Common myeloid progenitor, CD34-positive (primary cell): ENCODE measurements at regions not wholly inside any gene's neighbourhood (a gene's known extent, or its start where the extent isn't known, plus 50 kb on each side); places are given as distances from the start of the nearest gene placed in this dataset.

Experiments
- CTCF ChIA-PET: fragments of 350-600 bp; sonication (Branson Sonifier 250); formaldehyde crosslinking; loops from one replicate; lab custom pipeline; 2021; ENCODE audit warnings: antibody characterized with exemption; lab: Charles Lee
- POLR2A ChIA-PET: fragments of 350-600 bp; sonication (Branson Sonifier 250); formaldehyde crosslinking; loops from one replicate; lab custom pipeline; 2021; ENCODE audit warnings: antibody characterized with exemption; lab: Charles Lee
- DNase-seq, 3 donors: peaks; one replicate each; pipeline versions ENCODE4 v3.0.0 to v3.0.0-alpha.2; 2013
- H3K27ac ChIP-seq, 2 experiments: 1 replicate in 1 of 2; 2 replicates in 1 of 2; pipeline ENCODE4 v1.7.0; 2013; ENCODE audit warnings: inconsistent platforms in 2 of 2, low read length in 2 of 2, mild to moderate bottlenecking in 2 of 2, low read depth in 1 of 2, moderate library complexity in 1 of 2; ENCODE audit not compliant: severe bottlenecking in 2 of 2, insufficient read depth in 1 of 2, poor library complexity in 1 of 2
- H3K27me3 ChIP-seq, 5 experiments: replicated peaks in 2 of 5; 1 replicate in 3 of 5; 2 replicates in 2 of 5; pipeline versions ENCODE4 v1.6.1 to v1.7.0; 2013; ENCODE audit warnings: low read length in 4 of 5, mild to moderate bottlenecking in 2 of 5, moderate library complexity in 2 of 5, inconsistent platforms in 1 of 5; ENCODE audit not compliant: insufficient read depth in 5 of 5, control insufficient read depth in 4 of 5
- H3K36me3 ChIP-seq, 4 experiments: 1 replicate in 2 of 4; 2 replicates in 2 of 4; pipeline versions ENCODE4 v1.6.1 to v1.7.0; 2013; ENCODE audit warnings: low read length in 3 of 4, control low read depth in 1 of 4, mild to moderate bottlenecking in 1 of 4; ENCODE audit not compliant: control insufficient read depth in 4 of 4, insufficient read depth in 4 of 4
- H3K4me1 ChIP-seq, 4 experiments: 1 replicate in 3 of 4; 2 replicates in 1 of 4; pipeline versions ENCODE4 v1.6.1 to v1.7.1; 2013; ENCODE audit warnings: low read length in 3 of 4, mild to moderate bottlenecking in 3 of 4, control low read depth in 1 of 4, inconsistent platforms in 1 of 4, moderate library complexity in 1 of 4; ENCODE audit not compliant: control insufficient read depth in 4 of 4, insufficient read depth in 4 of 4; ENCODE audit errors: control extremely low read depth in 1 of 4
- H3K4me3 ChIP-seq, 7 experiments: 1 replicate in 4 of 7; 2 replicates in 3 of 7; pipeline versions ENCODE4 v1.5.1 to v1.7.0; 2013; ENCODE audit warnings: mild to moderate bottlenecking in 7 of 7, low read length in 6 of 7, moderate library complexity in 6 of 7, inconsistent platforms in 2 of 7, low read depth in 2 of 7, control low read depth in 1 of 7; ENCODE audit not compliant: insufficient read depth in 4 of 7, control insufficient read depth in 1 of 7; ENCODE audit errors: extremely low read depth in 1 of 7
- H3K9me3 ChIP-seq, 5 experiments: 1 replicate in 4 of 5; 2 replicates in 1 of 5; pipeline versions ENCODE4 v1.6.1 to v1.7.1; 2013; ENCODE audit warnings: low read length in 4 of 5, mild to moderate bottlenecking in 2 of 5, inconsistent platforms in 1 of 5, low read depth in 1 of 5, moderate library complexity in 1 of 5; ENCODE audit not compliant: control insufficient read depth in 4 of 5, insufficient read depth in 2 of 5; ENCODE audit errors: control extremely low read depth in 1 of 5
- WGBS: methylation state at CpG from one replicate; pipeline ENCODE4 v1.1.5; 2013; ENCODE audit not compliant: insufficient coverage; 5-methylcytosine and 5-hydroxymethylcytosine counted together

DNA sequence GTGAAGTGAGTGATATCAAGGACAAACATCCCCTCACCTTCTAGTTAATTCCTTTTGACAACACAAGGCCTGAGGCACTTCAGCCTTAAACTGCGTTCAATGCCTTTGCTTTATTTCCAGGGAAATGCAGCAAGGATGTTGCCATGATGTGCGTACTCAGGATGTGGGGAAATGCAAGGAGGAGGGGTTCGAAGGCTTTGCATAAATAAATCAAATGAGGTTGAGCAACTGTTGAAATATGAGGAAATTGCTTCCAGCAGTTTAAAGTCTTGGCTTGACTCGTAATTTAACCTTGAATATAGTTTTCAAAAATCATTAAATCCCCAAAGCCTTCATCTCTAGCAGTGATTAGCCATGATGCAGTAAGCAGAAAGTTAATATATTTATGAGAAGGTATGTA lies 81.8 kb upstream of the CCL2 start:
- H3K27me3 ChIP-seq, result no peaks in the 10 kb centered on the region
- POLR2A ChIA-PET, result no interaction called here
- no peaks in the 10 kb centered on the region for H3K36me3 ChIP-seq
- 0% methylated on average over 3 of the region's 4 CpGs for WGBS
- peak in 2 of 3 donors; percentile 54 to 59 for DNase-seq
- H3K4me1 ChIP-seq, result peaks cover 0 to 36% (median 23%) of the 10 kb centered on the region in 4 experiments
- H3K27ac ChIP-seq, result no peak overlapping the region
- CTCF ChIA-PET, result interaction anchor here (1.5 to 7.8 kb wide), 4 partner anchors 12 to 188 kb away, joined by 3 to 52 read pairs (median 27); no protein-coding TSS in a partner anchor
- H3K4me3 ChIP-seq, result no peak overlapping the region
- peaks cover 0 to 5% (median 0%) of the 10 kb centered on the region in 5 experiments for H3K9me3 ChIP-seq

DNA sequence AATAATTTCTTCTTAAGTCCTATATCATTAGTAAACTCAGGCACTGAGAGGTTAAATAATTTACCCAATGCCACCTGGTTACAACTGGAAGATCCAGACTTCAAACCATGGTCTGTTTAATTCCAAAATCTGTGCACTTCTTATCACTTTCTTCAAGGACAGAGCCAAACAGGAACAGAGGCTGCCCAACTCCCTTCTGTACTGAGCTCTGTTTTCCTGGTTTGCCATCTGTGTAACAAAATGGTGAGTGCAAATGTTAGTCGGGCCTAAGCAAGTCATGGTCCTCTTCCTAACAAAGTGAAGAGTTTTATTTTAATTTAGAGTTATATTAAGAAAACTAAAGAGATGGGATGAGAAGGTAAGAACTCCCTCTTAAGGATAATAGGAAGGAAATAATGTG lies 80.6 kb upstream of the CCL2 start:
- DNase-seq, result no peak
- POLR2A ChIA-PET, result no interaction called here
- Histone ChIP-seq H3K27me3 (no peaks in the 10 kb centered on the region), H3K36me3 (no peaks in the 10 kb centered on the region), H3K4me3 (no peak overlapping the region), H3K9me3 (peaks cover 0 to 5% (median 0%) of the 10 kb centered on the region in 5 experiments), H3K27ac (no peak overlapping the region), H3K4me1 (peaks cover 0 to 41% (median 26%) of the 10 kb centered on the region in 4 experiments)
- no CpG with 5 or more reads among the region's 1 CpG for WGBS
- CTCF ChIA-PET, result interaction anchor here (1.5 to 4.4 kb wide), 2 partner anchors 13 to 17 kb away, joined by 3 to 28 read pairs; no protein-coding TSS in a partner anchor

DNA sequence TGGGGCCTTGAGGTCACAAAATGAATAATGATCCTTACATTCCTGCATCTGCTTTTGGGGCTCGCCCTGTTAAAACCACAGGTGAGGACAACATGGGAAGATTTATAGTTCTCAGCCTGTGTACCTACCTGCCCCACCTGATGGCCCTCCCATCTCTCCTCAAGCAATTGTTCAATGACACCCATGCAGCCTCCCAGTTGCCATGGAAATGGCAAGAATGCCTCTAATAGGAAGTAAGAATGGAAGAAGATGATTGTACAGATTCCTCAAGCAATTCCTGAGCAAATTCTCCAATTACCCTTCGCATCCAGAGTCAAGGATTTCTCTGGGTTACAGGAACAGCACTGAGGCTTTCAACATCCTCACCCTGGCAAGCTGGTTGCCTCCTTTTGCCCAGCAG lies 78.6 kb upstream of the CCL2 start:
- H3K36me3 ChIP-seq, result no peaks in the 10 kb centered on the region
- H3K9me3 ChIP-seq, result peaks cover 0 to 5% (median 0%) of the 10 kb centered on the region in 5 experiments
- peaks cover 0 to 39% (median 24%) of the 10 kb centered on the region in 4 experiments for H3K4me1 ChIP-seq
- no peak overlapping the region for H3K27ac ChIP-seq
- ChIA-PET POLR2A (interaction anchor here (0.7 kb wide), 1 partner anchor 17 kb away, joined by 3 read pairs; no protein-coding TSS in a partner anchor), CTCF (interaction anchor here (0.9 to 2.3 kb wide), 3 partner anchors 10 to 399 kb away, joined by 3 to 7 read pairs (median 3); no protein-coding TSS in a partner anchor)
- H3K27me3 ChIP-seq, result no peaks in the 10 kb centered on the region
- WGBS, result 100% methylated on average over 2 of the region's 2 CpGs
- no peak for DNase-seq
- no peak overlapping the region for H3K4me3 ChIP-seq

DNA sequence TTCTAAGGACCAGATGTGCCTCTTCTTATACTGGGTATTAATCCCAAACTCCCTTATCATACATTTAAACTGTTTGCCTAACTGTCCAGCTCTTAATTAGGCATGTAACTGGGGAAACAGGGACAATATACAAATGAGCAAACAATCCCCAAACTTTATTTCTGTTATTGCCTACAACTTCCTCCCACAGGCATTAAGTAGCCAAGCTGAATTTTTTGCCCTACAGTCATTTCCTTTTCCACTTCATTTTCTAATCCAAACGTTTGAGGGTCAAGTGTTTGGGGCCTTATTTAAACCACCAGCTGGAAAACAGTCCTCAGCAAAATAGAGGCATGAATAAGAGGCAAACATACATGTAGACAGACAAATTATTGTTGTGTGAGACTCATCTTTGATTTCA lies 77.4 kb upstream of the CCL2 start:
- Histone ChIP-seq H3K27ac (no peak overlapping the region), H3K9me3 (peaks cover 0 to under 1% (median 0%) of the 10 kb centered on the region in 5 experiments), H3K4me3 (no peak overlapping the region), H3K36me3 (no peaks in the 10 kb centered on the region), H3K27me3 (no peaks in the 10 kb centered on the region), H3K4me1 (peaks cover 0 to 37% (median 20%) of the 10 kb centered on the region in 4 experiments)
- WGBS, result 0% methylated on average over 1 of the region's 1 CpG
- ChIA-PET CTCF (interaction anchor here (2.3 kb wide), 1 partner anchor 12 kb away, joined by 7 read pairs; no protein-coding TSS in a partner anchor), POLR2A (no interaction called here)
- peak in 2 of 3 donors; percentile 15 to 30 for DNase-seq

DNA sequence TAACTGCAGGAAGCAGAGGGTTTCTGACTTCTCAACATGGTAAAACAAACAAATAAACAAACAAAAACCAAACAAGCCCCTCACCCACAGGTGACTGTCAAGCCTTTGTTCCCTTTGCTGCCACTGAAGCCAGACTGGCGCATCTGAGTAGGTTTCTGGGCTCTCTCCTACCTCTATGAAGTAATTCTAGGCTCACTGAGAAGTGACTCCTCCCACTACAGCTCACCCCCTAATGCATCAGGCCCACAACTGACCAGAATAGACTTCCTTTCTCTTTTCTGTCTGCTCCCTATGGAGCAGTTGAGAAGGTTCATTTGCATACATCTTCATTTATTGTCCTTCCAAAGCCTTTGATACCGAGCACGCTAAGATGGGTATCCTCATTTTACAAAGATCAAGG lies 77.0 kb upstream of the CCL2 start:
- Histone ChIP-seq H3K36me3 (no peaks in the 10 kb centered on the region), H3K9me3 (no peaks in the 10 kb centered on the region), H3K4me1 (peaks cover 0 to 34% (median 18%) of the 10 kb centered on the region in 4 experiments), H3K27ac (no peak overlapping the region), H3K27me3 (no peaks in the 10 kb centered on the region), H3K4me3 (no peak overlapping the region)
- DNase-seq, result no peak
- WGBS, result 97% methylated on average over 3 of the region's 3 CpGs
- ChIA-PET CTCF (interaction anchor here (2.3 kb wide), 1 partner anchor 12 kb away, joined by 7 read pairs; no protein-coding TSS in a partner anchor), POLR2A (no interaction called here)

DNA sequence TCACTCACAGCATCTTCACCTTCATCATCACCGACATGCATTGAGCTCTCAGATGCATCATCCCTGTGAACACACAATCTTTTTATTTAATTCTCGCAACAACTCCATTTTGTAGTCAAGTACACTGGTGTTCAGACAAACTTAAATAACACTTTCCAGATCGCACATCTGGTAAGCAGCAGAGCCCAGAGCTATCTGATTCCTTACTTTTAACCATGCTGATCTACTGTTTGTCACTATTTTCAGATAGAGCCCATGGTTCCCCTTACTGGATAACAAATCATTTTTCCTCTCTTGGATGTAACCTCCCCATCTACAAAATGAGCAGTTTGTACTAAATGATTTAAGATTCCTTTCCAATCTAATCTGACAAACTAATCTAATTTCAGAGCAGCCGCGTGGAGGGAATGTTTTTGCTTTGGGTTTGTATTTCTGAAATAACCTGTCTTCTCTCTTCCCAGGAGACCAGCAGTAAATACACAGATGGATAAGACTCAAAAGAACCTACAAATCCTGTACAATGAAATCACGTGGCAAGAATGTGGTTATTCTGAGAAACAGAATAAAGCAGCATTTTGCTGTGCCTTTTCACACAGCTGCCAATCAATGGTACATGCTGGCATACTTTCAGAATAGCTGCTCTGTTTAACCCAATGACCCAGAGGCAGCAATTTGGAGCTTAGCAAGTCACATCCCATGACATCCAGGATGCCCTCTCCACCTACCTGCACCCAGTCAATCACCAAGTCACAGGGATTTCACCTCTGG lies 72.9 kb upstream of the CCL2 start:
- Histone ChIP-seq H3K9me3 (no peaks in the 10 kb centered on the region), H3K27ac (no peak overlapping the region), H3K4me3 (no peak overlapping the region), H3K4me1 (peaks cover 0 to 20% (median 12%) of the 10 kb centered on the region in 4 experiments), H3K27me3 (no peaks in the 10 kb centered on the region), H3K36me3 (no peaks in the 10 kb centered on the region)
- 73% methylated on average over 4 of the region's 6 CpGs for WGBS
- CTCF ChIA-PET, result no interaction called here
- POLR2A ChIA-PET, result no interaction called here
- DNase-seq, result no peak

DNA sequence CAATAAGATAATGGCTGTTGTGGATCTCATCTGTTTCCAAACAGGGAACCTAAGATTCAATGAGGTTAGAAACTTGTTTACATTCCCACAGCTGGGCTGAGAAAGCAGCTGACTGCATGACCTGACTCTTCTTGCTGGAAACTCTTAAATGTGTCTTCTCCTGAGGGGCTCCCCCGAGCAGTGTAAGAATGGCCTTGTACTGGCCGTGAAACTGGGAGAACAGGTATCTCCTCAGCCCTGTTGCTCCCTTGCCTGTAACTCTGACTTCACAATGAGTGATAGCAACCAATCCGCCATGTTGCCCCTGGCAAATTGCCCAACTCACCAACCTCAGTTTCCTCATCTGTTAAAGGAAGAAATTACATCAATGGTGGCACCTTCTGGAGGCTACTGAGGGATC lies 59.1 kb upstream of the CCL2 start:
- Histone ChIP-seq H3K4me3 (no peak overlapping the region), H3K27me3 (peaks cover 0 to 3% (median 0%) of the 10 kb centered on the region in 5 experiments), H3K9me3 (peaks cover 0 to 2% (median 0%) of the 10 kb centered on the region in 5 experiments), H3K27ac (no peak overlapping the region), H3K4me1 (peaks cover 0 to 2% (median 0%) of the 10 kb centered on the region in 4 experiments), H3K36me3 (no peaks in the 10 kb centered on the region)
- CTCF ChIA-PET, result interaction anchor here (0.7 to 2.6 kb wide), 4 partner anchors 24 to 268 kb away, joined by 3 to 38 read pairs (median 4); no protein-coding TSS in a partner anchor
- POLR2A ChIA-PET, result no interaction called here
- WGBS, result 84% methylated on average over 3 of the region's 3 CpGs
- no peak for DNase-seq
